A673 (cell line): ENCODE measurements at regions not wholly inside any gene's neighbourhood (a gene's known extent, or its start where the extent isn't known, plus 50 kb on each side); places are given as distances from the start of the nearest gene placed in this dataset.

ENCODE experiments used
- BruUV-seq: library from RNA; stranded (reverse); fragments of 400-500 nt; replicated peaks from 2 replicates; lab custom pipeline; 2021; lab: Mats Ljungman, UMichigan
- CTCF ChIA-PET: fragments of 300-600 bp; sonication (Branson Sonifier 250); formaldehyde crosslinking; loops from one replicate; lab custom pipeline; 2022; ENCODE audit warnings: antibody characterized with exemption; lab: Charles Lee
- POLR2A ChIA-PET: fragments of 300-600 bp; sonication (Branson Sonifier 250); formaldehyde crosslinking; loops from one replicate; lab custom pipeline; 2022; ENCODE audit warnings: antibody characterized with exemption; ENCODE audit not compliant: low non-redundant PET; lab: Charles Lee
- DNase-seq: peaks from one replicate; pipeline ENCODE4 v3.0.0-alpha.2; 2015; ENCODE audit warnings: low spot score
- H3K27ac ChIP-seq: fragments of 200-600 bp; sonication (generic); 2 replicates; pipeline ENCODE4 v1.5.1; 2016; ENCODE audit warnings: mixed run types, low read depth, mild to moderate bottlenecking, mixed read lengths, antibody characterized with exemption, low read length; ENCODE audit not compliant: poor library complexity, severe bottlenecking
- H3K27me3 ChIP-seq: fragments of 200-600 bp; sonication (generic); replicated peaks from 2 replicates; pipeline ENCODE4 v1.6.1; 2017; ENCODE audit warnings: mixed run types, low read depth, mild to moderate bottlenecking, mixed read lengths, antibody characterized with exemption, low read length; ENCODE audit not compliant: insufficient read depth, poor library complexity
- H3K36me3 ChIP-seq: fragments of 200-600 bp; sonication (generic); 2 replicates; pipeline ENCODE4 v1.6.1; 2016; ENCODE audit warnings: mixed run types, mild to moderate bottlenecking, mixed read lengths, antibody characterized with exemption, low read length; ENCODE audit not compliant: insufficient read depth, poor library complexity, severe bottlenecking
- H3K4me1 ChIP-seq: fragments of 200-600 bp; sonication (generic); 2 replicates; pipeline ENCODE4 v1.6.1; 2017; ENCODE audit warnings: mixed run types, mild to moderate bottlenecking, mixed read lengths, antibody characterized with exemption, low read length; ENCODE audit not compliant: insufficient read depth, poor library complexity, severe bottlenecking
- H3K4me3 ChIP-seq: fragments of 200-600 bp; sonication (generic); 2 replicates; pipeline ENCODE4 v1.5.1; 2016; ENCODE audit warnings: low read depth, mixed run types, mild to moderate bottlenecking, mixed read lengths, low read length; ENCODE audit not compliant: poor library complexity, severe bottlenecking
- H3K9me3 ChIP-seq: fragments of 200-600 bp; sonication (generic); 2 replicates; pipeline ENCODE4 v1.6.1; 2016; ENCODE audit warnings: mixed run types, low read depth, mild to moderate bottlenecking, mixed read lengths, antibody characterized with exemption, low read length; ENCODE audit not compliant: poor library complexity, severe bottlenecking
- EZH2 ChIP-seq: fragments of 200-600 bp; sonication (generic); IDR thresholded peaks from 2 replicates; pipeline ENCODE4 v1.6.1; 2017; ENCODE audit warnings: borderline replicate concordance, low read depth, mild to moderate bottlenecking, mixed read lengths, antibody characterized with exemption, low read length; ENCODE audit not compliant: poor library complexity, severe bottlenecking
- intact Hi-C: fragments of 100-400 bp; cut with micrococcal nuclease; formaldehyde crosslinking; loops from one replicate; pipeline ENCODE4 v1.10.0; 2022; ENCODE audit not compliant: unreplicated experiment
- TF ChIP-seq, protein P1 (sequence below): fragments of 300-800, 200-600 bp; sonication (generic); conservative IDR thresholded peaks from 2 replicates; pipeline ENCODE4 v1.5.1; 2017; ENCODE audit warnings: low read depth, mild to moderate bottlenecking, antibody characterized with exemption, low read length, moderate library complexity, mixed read lengths

GRCh38 chrX:118207831-118208453 is 91.3 kb upstream of the KLHL13 start:
- no peak overlapping the region for H3K27ac ChIP-seq
- DNase-seq, result no peak
- H3K36me3 ChIP-seq, result no peaks in the 10 kb centered on the region
- ChIA-PET POLR2A (no interaction called here), CTCF (no interaction called here)
- H3K4me1 ChIP-seq, result no peaks in the 10 kb centered on the region
- no peaks in the 10 kb centered on the region for H3K27me3 ChIP-seq
- intact Hi-C loops, result no loop called here
- TF ChIP-seq, protein P1, sequence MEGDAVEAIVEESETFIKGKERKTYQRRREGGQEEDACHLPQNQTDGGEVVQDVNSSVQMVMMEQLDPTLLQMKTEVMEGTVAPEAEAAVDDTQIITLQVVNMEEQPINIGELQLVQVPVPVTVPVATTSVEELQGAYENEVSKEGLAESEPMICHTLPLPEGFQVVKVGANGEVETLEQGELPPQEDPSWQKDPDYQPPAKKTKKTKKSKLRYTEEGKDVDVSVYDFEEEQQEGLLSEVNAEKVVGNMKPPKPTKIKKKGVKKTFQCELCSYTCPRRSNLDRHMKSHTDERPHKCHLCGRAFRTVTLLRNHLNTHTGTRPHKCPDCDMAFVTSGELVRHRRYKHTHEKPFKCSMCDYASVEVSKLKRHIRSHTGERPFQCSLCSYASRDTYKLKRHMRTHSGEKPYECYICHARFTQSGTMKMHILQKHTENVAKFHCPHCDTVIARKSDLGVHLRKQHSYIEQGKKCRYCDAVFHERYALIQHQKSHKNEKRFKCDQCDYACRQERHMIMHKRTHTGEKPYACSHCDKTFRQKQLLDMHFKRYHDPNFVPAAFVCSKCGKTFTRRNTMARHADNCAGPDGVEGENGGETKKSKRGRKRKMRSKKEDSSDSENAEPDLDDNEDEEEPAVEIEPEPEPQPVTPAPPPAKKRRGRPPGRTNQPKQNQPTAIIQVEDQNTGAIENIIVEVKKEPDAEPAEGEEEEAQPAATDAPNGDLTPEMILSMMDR, result no peak
- no peak for TF ChIP-seq EZH2
- no TSS peak for BruUV-seq
- H3K4me3 ChIP-seq, result no peak overlapping the region
- H3K9me3 ChIP-seq, result no peaks in the 10 kb centered on the region

DNA sequence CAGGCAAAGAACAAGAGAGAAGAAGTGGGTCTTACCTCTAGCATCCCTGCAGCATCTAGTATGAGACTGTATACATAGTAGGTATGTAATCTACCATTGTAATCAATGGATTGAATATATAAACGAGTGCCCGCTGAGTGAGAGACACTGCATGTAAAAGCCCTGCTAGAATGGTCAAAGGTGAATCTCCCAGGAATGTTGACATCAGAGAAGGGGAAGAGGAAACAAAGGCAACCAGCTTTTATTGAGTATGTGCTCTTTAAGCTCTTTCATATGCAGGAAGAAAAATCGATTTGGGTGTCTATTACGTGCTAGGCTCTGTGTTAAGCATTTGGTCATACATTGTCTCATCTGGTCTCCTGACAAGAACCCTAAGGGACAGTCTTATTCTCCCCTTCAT is 91.9 kb upstream of the KLHL13 start:
- no peak for DNase-seq
- ChIA-PET CTCF (no interaction called here), POLR2A (no interaction called here)
- H3K27ac ChIP-seq, result no peak overlapping the region
- no peaks in the 10 kb centered on the region for H3K36me3 ChIP-seq
- H3K27me3 ChIP-seq, result no peaks in the 10 kb centered on the region
- H3K4me3 ChIP-seq, result no peak overlapping the region
- intact Hi-C loops, result no loop called here
- H3K4me1 ChIP-seq, result no peaks in the 10 kb centered on the region
- no peak for TF ChIP-seq EZH2
- TF ChIP-seq, protein P1, result no peak
- H3K9me3 ChIP-seq, result no peaks in the 10 kb centered on the region
- no TSS peak for BruUV-seq

GRCh38 chrX:118211891-118212816 is 95.5 kb upstream of the KLHL13 start:
- POLR2A ChIA-PET, result no interaction called here
- BruUV-seq, result no TSS peak

More at GRCh38 chrX:118211891-118212816, 95.5 kb upstream of the KLHL13 start:
- Histone ChIP-seq H3K9me3 (no peaks in the 10 kb centered on the region), H3K4me1 (no peaks in the 10 kb centered on the region), H3K36me3 (no peaks in the 10 kb centered on the region), H3K27me3 (no peaks in the 10 kb centered on the region), H3K27ac (no peak overlapping the region), H3K4me3 (no peak overlapping the region)
- TF ChIP-seq, protein P1, result no peak
- TF ChIP-seq EZH2, result no peak
- intact Hi-C loops, result no loop called here
- CTCF ChIA-PET, result no interaction called here
- DNase-seq, result no peak
